IMR-90 (cell line): ENCODE measurements at regions not wholly inside any gene's neighbourhood (a gene's known extent, or its start where the extent isn't known, plus 50 kb on each side); places are given as distances from the start of the nearest gene placed in this dataset.

ENCODE experiments used
- ATAC-seq: fragments of 200-7000 bp; cut with Tn5 transposase; 2 replicates; pipeline ENCODE4 v1.9.1; 2020; ENCODE audit warnings: low read depth, mild to moderate bottlenecking, moderate library complexity
- BruUV-seq: library from RNA; stranded (reverse); fragments of 400-500 nt; replicated peaks from 2 replicates; lab custom pipeline; 2021; lab: Mats Ljungman, UMichigan
- CTCF ChIA-PET: fragments of 300-600 bp; formaldehyde crosslinking; extraction: SDS; loops from one replicate; lab custom pipeline; 2021; ENCODE audit warnings: antibody characterized with exemption; lab: Yijun Ruan, JAX
- POLR2A ChIA-PET: fragments of 300-600 bp; sonication (Branson Sonifier 250); formaldehyde crosslinking; loops from one replicate; lab custom pipeline; 2022; ENCODE audit warnings: antibody characterized with exemption; ENCODE audit not compliant: unreplicated experiment; lab: Charles Lee
- DNase-seq: peaks from one replicate; pipeline ENCODE4 v3.0.0; 2013
- H2AFZ ChIP-seq: replicated peaks from 2 replicates; pipeline ENCODE3; 2013; ENCODE audit warnings: low read length, mild to moderate bottlenecking; ENCODE audit not compliant: poor library complexity
- H2AK5ac ChIP-seq: 2 replicates; pipeline ENCODE4 v1.6.1; 2013; ENCODE audit warnings: low read depth, low read length, inconsistent platforms
- H2AK9ac ChIP-seq: replicated peaks from 2 replicates; pipeline ENCODE3; 2013; ENCODE audit warnings: mild to moderate bottlenecking, low read depth, low read length, moderate library complexity; ENCODE audit not compliant: poor library complexity
- H2BK120ac ChIP-seq: 2 replicates; pipeline ENCODE4 v1.6.1; 2013; ENCODE audit warnings: low read depth, low read length, inconsistent platforms
- H2BK15ac ChIP-seq: 3 replicates; pipeline ENCODE4 v1.6.1; 2013; ENCODE audit warnings: low read depth, low read length, inconsistent platforms
- H2BK20ac ChIP-seq: 2 replicates; pipeline ENCODE4 v1.6.1; 2013; ENCODE audit warnings: low read depth, mild to moderate bottlenecking, inconsistent platforms, low read length, moderate library complexity
- H2BK5ac ChIP-seq: 2 replicates; pipeline ENCODE4 v1.6.1; 2013; ENCODE audit warnings: mild to moderate bottlenecking, low read depth, low read length, inconsistent platforms; ENCODE audit not compliant: poor library complexity, severe bottlenecking
- H3K14ac ChIP-seq: replicated peaks from 2 replicates; pipeline ENCODE4 v1.6.1; 2013; ENCODE audit warnings: low read depth, low read length, inconsistent platforms
- H3K18ac ChIP-seq: 2 replicates; pipeline ENCODE4 v1.6.1; 2013; ENCODE audit warnings: low read depth, low read length, control low read depth
- H3K23ac ChIP-seq: 2 replicates; pipeline ENCODE4 v1.6.1; 2013; ENCODE audit warnings: low read depth, low read length, inconsistent platforms
- H3K27ac ChIP-seq: 2 replicates; pipeline ENCODE4 v1.5.1; 2013; ENCODE audit warnings: mild to moderate bottlenecking, control low read depth, low read length; ENCODE audit not compliant: insufficient read depth
- H3K27me3 ChIP-seq: 2 replicates; pipeline ENCODE4 v1.6.1; 2013; ENCODE audit warnings: low read length; ENCODE audit not compliant: control insufficient read depth, insufficient read depth
- H3K36me3 ChIP-seq: 2 replicates; pipeline ENCODE4 v1.6.1; 2013; ENCODE audit warnings: low read length, mixed read lengths; ENCODE audit not compliant: control insufficient read depth, insufficient read depth
- H3K4ac ChIP-seq: 2 replicates; pipeline ENCODE4 v1.6.1; 2013; ENCODE audit warnings: low read depth, low read length, inconsistent platforms
- H3K4me1 ChIP-seq: 2 replicates; pipeline ENCODE4 v1.6.1; 2013; ENCODE audit warnings: low read length, mixed read lengths; ENCODE audit not compliant: control insufficient read depth, insufficient read depth
- H3K4me2 ChIP-seq: 2 replicates; pipeline ENCODE4 v1.6.1; 2013; ENCODE audit warnings: low read depth, mild to moderate bottlenecking, control low read depth, low read length, moderate library complexity
- H3K4me3 ChIP-seq: 2 replicates; pipeline ENCODE4 v1.5.1; 2013; ENCODE audit warnings: low read depth, mild to moderate bottlenecking, control low read depth, low read length, moderate library complexity; ENCODE audit not compliant: insufficient read depth
- H3K56ac ChIP-seq: 2 replicates; pipeline ENCODE4 v1.6.1; 2013; ENCODE audit warnings: low read length, inconsistent platforms; ENCODE audit not compliant: insufficient read depth; ENCODE audit errors: extremely low read depth
- H3K79me1 ChIP-seq, 2 experiments: 2 replicates each; pipeline ENCODE4 v1.6.1; 2013; ENCODE audit warnings: low read length in 2 of 2, inconsistent platforms in 1 of 2, low read depth in 1 of 2
- H3K9ac ChIP-seq: 2 replicates; pipeline ENCODE4 v1.6.1; 2013; ENCODE audit warnings: low read depth, low read length, control low read depth
- H3K9me1 ChIP-seq: 2 replicates; pipeline ENCODE4 v1.6.1; 2013; ENCODE audit warnings: low read length, inconsistent platforms; ENCODE audit not compliant: insufficient read depth
- H3K9me3 ChIP-seq: 2 replicates; pipeline ENCODE4 v1.6.1; 2013; ENCODE audit warnings: low read length; ENCODE audit not compliant: control insufficient read depth, insufficient read depth
- H4K20me1 ChIP-seq: 2 replicates; pipeline ENCODE4 v1.6.1; 2013; ENCODE audit warnings: low read length, inconsistent platforms; ENCODE audit not compliant: insufficient read depth
- H4K5ac ChIP-seq: 2 replicates; pipeline ENCODE4 v1.6.1; 2013; ENCODE audit warnings: mild to moderate bottlenecking, low read depth, low read length, control low read depth
- H4K8ac ChIP-seq, 2 experiments: 2 replicates each; pipeline ENCODE4 v1.6.1; 2013; ENCODE audit warnings: low read depth in 2 of 2, low read length in 2 of 2, control low read depth in 1 of 2, inconsistent platforms in 1 of 2
- H4K91ac ChIP-seq: 2 replicates; pipeline ENCODE4 v1.6.1; 2013; ENCODE audit warnings: low read depth, low read length, inconsistent platforms; ENCODE audit not compliant: insufficient read depth
- CHD1 ChIP-seq: IDR thresholded peaks from 2 replicates; pipeline ENCODE4 v1.6.1; 2012; ENCODE audit warnings: low read depth, low read length, improper control_type of control experiment
- MAFK ChIP-seq: IDR thresholded peaks from 2 replicates; pipeline ENCODE4 v1.6.1; 2012; ENCODE audit warnings: low read depth, low read length, improper control_type of control experiment
- WGBS, 2 experiments: methylation state at CpG; one replicate each; pipeline versions ENCODE4 v1.1.5 to v1.1.7; 2013; ENCODE audit warnings: missing lambda C conversion rate in 2 of 2; ENCODE audit not compliant: insufficient read length in 1 of 2; ENCODE audit errors: extremely low coverage in 2 of 2; 5-methylcytosine and 5-hydroxymethylcytosine counted together
- dilution Hi-C: fragments of 300-500 bp; cut with HindIII; formaldehyde crosslinking; loops from one replicate; pipeline ENCODE4 v1.14.3; 2018; ENCODE audit warnings: low sequenced_read_pairs; ENCODE audit not compliant: unreplicated experiment
- in situ Hi-C: fragments of 300-500 bp; cut with MboI; formaldehyde crosslinking; loops from 3 replicates; pipeline ENCODE4 v1.14.3; 2019; ENCODE audit warnings: low sequenced_read_pairs, inconsistent platforms, mixed read lengths
- intact Hi-C: fragments of 100-400 bp; cut with micrococcal nuclease; formaldehyde crosslinking; loops from 2 replicates; pipeline ENCODE4 v1.10.0; 2022
- TF ChIP-seq, protein P1 (sequence below): fragments of 150-350 bp; IDR thresholded peaks from 2 replicates; pipeline ENCODE4 v1.6.1; 2016; ENCODE audit warnings: low read depth, mild to moderate bottlenecking, low read length, moderate library complexity, borderline replicate concordance

- Histone ChIP-seq H3K4me3 (no peak overlapping the region), H4K20me1 (no peaks in the 10 kb centered on the region), H3K4me1 (no peaks in the 10 kb centered on the region), H3K14ac (no peak overlapping the region), H3K9me3 (no peaks in the 10 kb centered on the region), H2BK5ac (no peak overlapping the region), H2AFZ (no peak overlapping the region), H3K9me1 (no peaks in the 10 kb centered on the region), H2BK15ac (no peak overlapping the region), H3K27me3 (no peaks in the 10 kb centered on the region), H3K4me2 (no peak overlapping the region), H3K79me1 (no peaks in the 10 kb centered on the region), H3K56ac (no peak overlapping the region), H3K4ac (no peak overlapping the region), H3K9ac (no peak overlapping the region), H3K23ac (no peak overlapping the region), H3K36me3 (no peaks in the 10 kb centered on the region), H2AK9ac (no peak overlapping the region), H3K27ac (no peak overlapping the region), H4K5ac (no peak overlapping the region), H4K91ac (no peak overlapping the region), H2AK5ac (no peak overlapping the region), H4K8ac (no peak overlapping the region), H2BK20ac (no peak overlapping the region), H2BK120ac (no peak overlapping the region), H3K18ac (no peak overlapping the region)
- BruUV-seq, result no TSS peak
- POLR2A ChIA-PET, result no interaction called here
- CTCF ChIA-PET, result no interaction called here
- dilution Hi-C loops (no loop called here), intact Hi-C loops (no loop called here), in situ Hi-C loops (no loop called here)
- ATAC-seq (no peak), DNase-seq (no peak)
- WGBS, 2 experiments, result no CpG with 5 or more reads among the region's 3 CpGs
- TF ChIP-seq, protein P1, sequence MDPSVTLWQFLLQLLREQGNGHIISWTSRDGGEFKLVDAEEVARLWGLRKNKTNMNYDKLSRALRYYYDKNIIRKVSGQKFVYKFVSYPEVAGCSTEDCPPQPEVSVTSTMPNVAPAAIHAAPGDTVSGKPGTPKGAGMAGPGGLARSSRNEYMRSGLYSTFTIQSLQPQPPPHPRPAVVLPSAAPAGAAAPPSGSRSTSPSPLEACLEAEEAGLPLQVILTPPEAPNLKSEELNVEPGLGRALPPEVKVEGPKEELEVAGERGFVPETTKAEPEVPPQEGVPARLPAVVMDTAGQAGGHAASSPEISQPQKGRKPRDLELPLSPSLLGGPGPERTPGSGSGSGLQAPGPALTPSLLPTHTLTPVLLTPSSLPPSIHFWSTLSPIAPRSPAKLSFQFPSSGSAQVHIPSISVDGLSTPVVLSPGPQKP, result no peak
- TF ChIP-seq CHD1 (no peak), MAFK (peak; percentile 78)
Observed at GRCh38 chr4:43918377-43918776, 530.2 kb downstream of the KCTD8 start.
